ENCODE measurements at regions not wholly inside any gene's neighbourhood (a gene's known extent, or its start where the extent isn't known, plus 50 kb on each side); places are given as distances from the start of the nearest gene placed in this dataset.

DNA sequence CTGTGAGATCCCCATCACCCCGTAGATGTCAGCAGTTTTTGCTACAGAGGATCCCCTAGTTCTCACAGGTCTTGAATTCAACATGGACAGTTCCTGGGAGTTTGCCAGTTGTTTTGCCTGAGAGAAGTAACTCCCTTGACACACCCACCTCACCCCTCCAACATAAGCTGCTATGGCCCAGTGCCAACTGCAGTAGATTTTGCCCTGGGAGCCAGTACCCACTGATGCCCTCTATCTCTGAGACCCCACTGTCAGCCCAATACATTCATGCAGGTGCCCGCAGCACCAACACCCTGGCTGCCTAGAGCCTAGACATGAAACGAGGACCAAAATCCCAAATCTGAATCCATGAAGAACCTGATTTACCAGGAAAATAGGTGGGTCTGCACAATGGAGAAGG, 583.9 kb upstream of the CTNND2 start:
- Histone ChIP-seq H3K4me1 (no peaks in the 10 kb centered on the region), H3K4me3 (no peak overlapping the region), H3K9me3 (peaks cover 0 to 42% (median 6%) of the 10 kb centered on the region in 8 donors), H3K27ac (no peak overlapping the region), H3K36me3 (no peaks in the 10 kb centered on the region), H3K27me3 (replicated peaks in 1 of 7) (no peaks in the 10 kb centered on the region)
- WGBS, 5 donors = 59 to 84% (median 76%) methylated on average over 2 to 3 of the region's 3 CpGs
- intact Hi-C loops (cut with DNase I; ENCODE audit: low total_unique reads) = no loop called here
- no peak for DNase-seq
- TF ChIP-seq POLR2A (IDR thresholded peaks at IDR 0.05) (no peak), POLR2AphosphoS5 (IDR thresholded peaks at IDR 0.05) (no peak)
- TF ChIP-seq, protein P1, sequence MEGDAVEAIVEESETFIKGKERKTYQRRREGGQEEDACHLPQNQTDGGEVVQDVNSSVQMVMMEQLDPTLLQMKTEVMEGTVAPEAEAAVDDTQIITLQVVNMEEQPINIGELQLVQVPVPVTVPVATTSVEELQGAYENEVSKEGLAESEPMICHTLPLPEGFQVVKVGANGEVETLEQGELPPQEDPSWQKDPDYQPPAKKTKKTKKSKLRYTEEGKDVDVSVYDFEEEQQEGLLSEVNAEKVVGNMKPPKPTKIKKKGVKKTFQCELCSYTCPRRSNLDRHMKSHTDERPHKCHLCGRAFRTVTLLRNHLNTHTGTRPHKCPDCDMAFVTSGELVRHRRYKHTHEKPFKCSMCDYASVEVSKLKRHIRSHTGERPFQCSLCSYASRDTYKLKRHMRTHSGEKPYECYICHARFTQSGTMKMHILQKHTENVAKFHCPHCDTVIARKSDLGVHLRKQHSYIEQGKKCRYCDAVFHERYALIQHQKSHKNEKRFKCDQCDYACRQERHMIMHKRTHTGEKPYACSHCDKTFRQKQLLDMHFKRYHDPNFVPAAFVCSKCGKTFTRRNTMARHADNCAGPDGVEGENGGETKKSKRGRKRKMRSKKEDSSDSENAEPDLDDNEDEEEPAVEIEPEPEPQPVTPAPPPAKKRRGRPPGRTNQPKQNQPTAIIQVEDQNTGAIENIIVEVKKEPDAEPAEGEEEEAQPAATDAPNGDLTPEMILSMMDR (IDR thresholded peaks at IDR 0.05 in 8 of 11, conservative IDR thresholded peaks at IDR 0.05 in 3 of 11) = no peak

DNA sequence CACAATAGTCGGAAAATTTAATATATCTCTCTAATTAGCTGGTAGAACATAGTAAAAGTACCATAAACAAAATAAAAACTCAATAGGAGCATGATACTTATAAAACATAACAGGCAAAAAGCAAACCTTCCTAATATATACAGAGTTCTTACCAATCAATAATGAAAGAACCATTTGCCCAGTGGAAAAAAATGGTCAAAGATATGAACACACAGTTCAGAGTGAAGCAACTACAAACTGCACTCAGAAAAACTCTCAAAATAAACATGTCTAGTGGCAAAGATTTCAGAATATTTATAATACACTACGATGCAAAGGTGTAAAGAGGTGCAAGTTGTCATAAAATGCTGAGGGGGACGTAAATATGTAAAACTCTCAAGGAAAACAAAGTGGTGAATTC, 576.2 kb upstream of the CTNND2 start:
- H3K9me3 ChIP-seq = peaks cover 0 to 27% (median 8%) of the 10 kb centered on the region in 8 donors
- no peak overlapping the region for H3K27ac ChIP-seq
- WGBS, 5 donors = 74 to 88% (median 83%) methylated on average over 3 of the region's 3 CpGs
- no peak for DNase-seq
- TF ChIP-seq, protein P1 (IDR thresholded peaks at IDR 0.05 in 8 of 11, conservative IDR thresholded peaks at IDR 0.05 in 3 of 11) = no peak
- TF ChIP-seq POLR2A (IDR thresholded peaks at IDR 0.05) (no peak), POLR2AphosphoS5 (IDR thresholded peaks at IDR 0.05) (no peak)
- no peaks in the 10 kb centered on the region for H3K4me1 ChIP-seq
- no peaks in the 10 kb centered on the region for H3K27me3 ChIP-seq (replicated peaks in 1 of 7)
- no peaks in the 10 kb centered on the region for H3K36me3 ChIP-seq
- intact Hi-C loops (cut with DNase I; ENCODE audit: low total_unique reads) = no loop called here
- H3K4me3 ChIP-seq = no peak overlapping the region

DNA sequence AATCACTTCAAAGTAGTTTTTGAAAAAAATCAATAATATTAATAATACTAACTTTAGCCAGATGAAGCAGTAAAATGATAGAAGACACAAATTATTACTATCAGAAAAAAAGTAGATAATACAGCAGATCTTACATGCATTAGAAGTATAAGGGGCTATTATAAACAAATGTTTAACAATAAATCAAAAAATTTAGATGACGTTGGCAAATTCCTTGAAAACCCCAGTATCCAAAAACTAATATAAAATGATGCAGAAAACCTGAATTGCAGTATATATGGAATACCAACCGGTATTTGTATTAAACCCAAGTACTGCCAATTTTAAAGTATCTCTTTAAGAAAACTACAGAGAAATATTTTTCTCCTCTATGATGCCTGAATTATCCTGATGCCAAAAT, 573.3 kb upstream of the CTNND2 start:
- DNase-seq = no peak
- H3K27ac ChIP-seq = no peak overlapping the region
- H3K4me3 ChIP-seq = no peak overlapping the region
- H3K36me3 ChIP-seq = no peaks in the 10 kb centered on the region
- intact Hi-C loops (cut with DNase I; ENCODE audit: low total_unique reads) = no loop called here
- TF ChIP-seq POLR2A (IDR thresholded peaks at IDR 0.05) (no peak), POLR2AphosphoS5 (IDR thresholded peaks at IDR 0.05) (no peak)
- TF ChIP-seq, protein P1 (IDR thresholded peaks at IDR 0.05 in 8 of 11, conservative IDR thresholded peaks at IDR 0.05 in 3 of 11) = no peak
- H3K27me3 ChIP-seq (replicated peaks in 1 of 7) = no peaks in the 10 kb centered on the region
- WGBS, 5 donors = 83 to 96% (median 88%) methylated on average over 2 of the region's 2 CpGs
- H3K4me1 ChIP-seq = no peaks in the 10 kb centered on the region
- H3K9me3 ChIP-seq = peaks cover 0 to 21% (median 4%) of the 10 kb centered on the region in 8 donors

DNA sequence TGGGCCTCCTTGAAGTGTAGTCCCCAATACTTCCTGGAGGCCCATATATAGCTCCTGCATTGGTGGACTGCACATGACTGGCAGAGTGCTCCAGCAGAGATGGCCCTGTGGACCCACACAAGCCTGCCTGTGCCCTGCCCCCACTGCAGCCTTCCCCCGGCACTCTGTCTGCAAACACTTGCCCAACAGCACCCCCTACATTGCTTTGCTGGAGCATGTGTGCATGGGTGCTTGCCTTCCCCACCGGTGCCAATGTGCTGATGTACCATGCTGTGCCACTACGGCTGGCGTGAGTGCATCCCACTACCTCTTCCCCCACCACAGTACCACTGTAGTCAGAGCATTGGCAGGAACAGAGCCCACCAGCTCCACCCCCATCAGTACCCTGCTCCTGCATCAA, 563.6 kb upstream of the CTNND2 start:
- intact Hi-C loops (cut with DNase I; ENCODE audit: low total_unique reads) = no loop called here
- 91 to 100% (median 96%) methylated on average over 4 of the region's 4 CpGs for WGBS, 5 donors
- Histone ChIP-seq H3K27me3 (replicated peaks in 1 of 7) (no peaks in the 10 kb centered on the region), H3K4me3 (no peak overlapping the region), H3K36me3 (no peaks in the 10 kb centered on the region), H3K9me3 (peaks cover 0 to 63% (median 46%) of the 10 kb centered on the region in 8 donors), H3K4me1 (no peaks in the 10 kb centered on the region), H3K27ac (no peak overlapping the region)
- TF ChIP-seq POLR2AphosphoS5 (IDR thresholded peaks at IDR 0.05) (no peak), POLR2A (IDR thresholded peaks at IDR 0.05) (no peak)
- TF ChIP-seq, protein P1 (IDR thresholded peaks at IDR 0.05 in 8 of 11, conservative IDR thresholded peaks at IDR 0.05 in 3 of 11) = no peak
- peak; percentile 58 for DNase-seq
